CD1c-positive myeloid dendritic cell (primary cell): ENCODE measurements at regions not wholly inside any gene's neighbourhood (a gene's known extent, or its start where the extent isn't known, plus 50 kb on each side); places are given as distances from the start of the nearest gene placed in this dataset.
"Not testable (repeated sequence)": the region's sequence is repeated elsewhere in the genome, so short reads cannot be mapped to it uniquely, and the experiment has no call there.

Experiments used
- DNase-seq: peaks from one replicate; pipeline ENCODE4 v3.0.0-alpha.2; 2016; ENCODE audit errors: extremely low spot score

GRCh38 chr19:30066781-30067759, 125.0 kb downstream of the URI1 start:
- DNase-seq: no peak

DNA sequence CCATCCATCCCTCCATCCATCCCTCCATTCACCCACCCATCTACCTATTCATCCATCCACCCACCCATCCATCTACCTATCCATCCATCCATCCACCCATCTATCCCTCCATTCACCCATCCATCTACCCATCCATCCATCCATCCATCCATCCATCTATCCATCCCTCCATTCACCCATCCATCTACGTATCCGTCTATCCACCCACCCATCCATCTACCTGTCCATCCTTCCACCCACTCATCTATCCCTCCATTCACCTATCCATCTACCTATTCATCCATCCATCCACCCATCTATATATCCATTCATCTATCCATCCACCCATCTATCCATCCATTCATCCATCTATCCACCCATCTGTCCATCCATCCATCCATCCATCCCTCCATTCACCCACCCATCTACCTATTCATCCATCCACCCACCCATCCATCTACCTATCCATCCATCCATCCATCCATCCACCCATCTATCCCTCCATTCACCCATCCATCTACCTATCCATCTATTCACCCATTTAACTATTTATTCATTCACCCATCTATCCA, 126.0 kb downstream of the URI1 start:
- DNase-seq: not testable (repeated sequence)

- DNase-seq: no peak
Observed at GRCh38 chr19:30068528-30069395, 126.7 kb downstream of the URI1 start.

DNA sequence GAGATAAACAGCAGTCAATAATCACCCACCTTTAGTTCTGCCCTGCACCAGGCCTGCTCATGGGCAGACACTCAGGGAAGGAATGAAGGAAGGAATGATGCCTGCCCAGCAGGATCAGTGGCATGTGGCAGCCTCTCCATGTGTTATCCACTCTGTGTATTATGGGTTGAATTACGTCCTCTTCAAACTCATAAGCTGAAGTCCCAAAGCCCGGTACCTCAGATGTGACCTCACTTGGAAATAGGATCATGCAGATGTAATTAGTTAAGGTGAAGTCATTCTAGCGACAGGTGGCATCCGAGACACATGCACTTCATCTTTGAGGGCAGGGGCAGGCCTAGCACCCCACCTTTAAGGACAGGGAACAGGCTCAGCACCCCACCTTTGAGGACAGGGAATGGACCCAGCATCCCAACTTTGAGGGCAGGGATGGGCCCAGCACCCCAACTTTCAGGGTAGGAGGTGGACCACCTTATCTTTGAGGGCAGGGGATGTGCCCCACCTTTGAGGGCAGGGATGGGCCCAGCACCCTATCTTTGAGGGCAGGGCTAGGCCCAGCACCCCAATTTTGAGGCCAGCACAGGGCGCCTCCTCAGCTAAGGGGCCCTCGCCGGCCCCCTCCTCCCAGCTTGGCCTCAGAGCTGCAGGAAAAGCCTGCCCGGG, 127.6 kb downstream of the URI1 start:
- no peak for DNase-seq

DNA sequence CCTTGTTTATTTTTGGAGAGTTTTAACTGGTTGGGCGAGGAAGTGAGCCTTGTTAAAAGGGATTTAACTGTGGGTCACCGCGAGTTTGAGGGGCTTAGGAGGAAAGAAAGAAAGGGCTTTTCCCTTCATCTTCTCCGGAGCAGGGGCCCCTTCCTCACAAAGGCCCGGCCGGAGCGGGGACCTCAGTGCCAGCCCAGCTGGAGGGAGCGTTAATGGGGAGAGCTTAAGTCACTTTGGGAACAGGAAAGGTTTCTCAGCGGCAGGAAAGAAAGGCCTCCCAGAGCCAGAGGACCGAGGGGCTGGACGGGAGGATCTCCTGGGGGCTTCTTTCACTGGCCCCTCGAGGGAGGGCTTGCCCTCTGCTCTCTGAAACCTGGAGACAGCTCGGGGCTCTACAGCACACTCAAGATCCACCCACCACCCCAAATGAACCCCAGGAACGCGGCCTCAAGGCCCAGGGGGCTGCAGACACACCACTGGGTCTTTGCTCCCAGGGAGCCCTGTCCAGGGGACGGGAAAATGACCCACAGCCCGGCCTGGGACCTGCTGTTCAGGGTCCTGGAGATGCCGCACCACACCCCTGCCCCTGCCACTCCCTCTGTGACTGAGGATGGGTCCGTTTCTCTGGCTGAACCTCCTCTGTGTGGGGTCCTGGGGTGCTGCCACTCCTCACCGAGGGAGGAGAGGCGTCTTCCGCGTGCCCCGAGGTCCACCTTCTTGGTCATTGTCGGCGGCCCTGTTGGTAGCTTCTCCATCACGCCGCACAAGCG, 128.3 kb downstream of the URI1 start:
- no peak for DNase-seq

DNA sequence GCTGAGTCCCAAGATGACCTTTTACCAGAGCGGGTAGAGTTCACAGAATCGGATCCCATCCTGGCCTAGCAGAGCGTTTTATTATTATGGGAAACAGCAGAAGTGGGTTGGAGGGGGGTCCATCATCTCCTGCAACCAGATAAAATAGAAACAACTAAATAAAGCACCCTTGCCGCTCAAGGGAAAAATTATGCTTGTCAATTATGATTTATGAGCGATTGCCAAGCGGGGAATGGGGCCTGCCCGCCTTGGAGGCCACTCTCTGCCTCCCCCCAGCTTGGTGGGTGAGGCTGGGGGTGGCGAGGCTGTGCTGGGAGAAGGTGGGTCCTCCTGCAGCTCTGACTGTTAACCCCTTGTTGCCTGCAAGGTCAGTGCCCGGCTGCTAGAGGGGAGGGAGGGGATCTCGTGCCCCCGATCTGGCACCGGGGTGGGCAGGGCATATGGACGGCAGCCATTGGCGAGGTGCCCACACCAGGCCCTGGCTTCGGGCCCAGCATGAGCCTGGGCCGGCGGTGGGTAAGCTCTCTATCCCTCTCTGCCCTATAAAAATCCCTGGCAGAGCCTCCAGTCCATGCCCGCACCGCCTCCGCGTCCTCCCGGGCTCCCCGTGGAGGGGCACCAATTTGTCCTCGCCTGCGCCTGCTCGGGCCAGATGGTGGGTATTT, 129.1 kb downstream of the URI1 start:
- no peak for DNase-seq

- DNase-seq: no peak
Observed at GRCh38 chr19:30071871-30072270, 129.8 kb downstream of the URI1 start.

- no peak for DNase-seq
Observed at GRCh38 chr19:30073152-30074000, 131.3 kb downstream of the URI1 start.

DNA sequence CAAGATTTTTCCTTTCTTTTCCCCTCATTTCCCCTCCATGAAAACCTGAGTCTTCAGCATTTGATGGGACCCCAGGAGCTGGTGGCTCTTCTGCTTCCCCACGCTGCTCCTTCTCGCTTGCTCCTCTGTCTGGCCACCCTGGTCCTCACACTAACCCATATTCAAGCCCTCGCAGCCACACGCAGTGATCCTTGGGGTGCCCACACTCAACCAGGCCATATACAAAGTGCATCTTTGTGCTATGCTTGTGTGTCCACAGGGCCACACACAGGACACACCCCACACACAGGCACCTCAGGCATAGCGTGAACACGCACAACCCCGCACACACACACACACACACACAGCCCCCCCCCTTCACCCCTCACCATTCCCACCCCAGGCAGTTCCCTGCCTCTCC, 132.1 kb downstream of the URI1 start:
- no peak for DNase-seq

DNA sequence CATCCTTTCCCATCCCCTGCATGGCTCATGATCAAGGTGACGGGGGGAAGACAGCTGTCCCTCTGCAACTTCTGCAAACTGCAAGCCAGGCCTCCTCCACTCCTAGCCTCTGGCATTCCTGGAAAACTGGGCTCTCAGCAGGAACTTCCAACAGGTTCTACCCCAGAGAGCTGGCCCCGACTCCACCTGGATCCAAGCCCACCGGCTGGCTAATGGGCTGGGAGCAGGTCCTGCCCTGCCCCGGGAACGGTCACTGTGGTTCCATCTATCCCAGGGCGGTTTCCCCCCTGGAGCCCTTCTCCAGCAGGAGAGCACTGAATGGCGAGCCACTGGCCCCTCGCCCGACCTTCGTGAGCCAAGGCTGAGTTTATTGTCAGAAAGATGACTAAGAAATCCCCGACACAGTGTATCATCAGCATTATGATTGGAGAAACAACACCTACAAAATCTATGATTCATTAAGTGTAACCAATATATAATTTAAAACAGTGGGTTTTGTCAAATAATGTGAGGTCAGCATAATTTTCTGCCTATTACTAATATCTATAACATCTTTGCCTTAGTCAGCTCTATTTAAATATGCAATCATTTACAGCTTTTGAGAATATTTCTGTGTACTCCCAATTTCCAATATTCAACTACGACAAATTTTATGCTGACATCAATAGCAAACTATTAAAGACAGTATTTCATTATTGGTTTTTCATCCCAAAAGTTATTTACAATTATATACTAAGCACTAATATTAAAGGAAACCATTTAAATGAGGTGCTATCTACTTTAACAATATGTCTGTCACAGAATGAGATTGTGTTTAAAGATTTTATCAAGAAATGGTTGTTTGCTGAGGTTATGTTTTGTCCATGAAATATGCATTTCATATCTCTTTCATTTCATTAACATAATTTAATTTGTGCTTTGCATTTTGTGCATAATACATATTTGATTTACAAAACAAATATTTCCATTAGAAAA, 133.0 kb downstream of the URI1 start:
- no peak for DNase-seq

DNA sequence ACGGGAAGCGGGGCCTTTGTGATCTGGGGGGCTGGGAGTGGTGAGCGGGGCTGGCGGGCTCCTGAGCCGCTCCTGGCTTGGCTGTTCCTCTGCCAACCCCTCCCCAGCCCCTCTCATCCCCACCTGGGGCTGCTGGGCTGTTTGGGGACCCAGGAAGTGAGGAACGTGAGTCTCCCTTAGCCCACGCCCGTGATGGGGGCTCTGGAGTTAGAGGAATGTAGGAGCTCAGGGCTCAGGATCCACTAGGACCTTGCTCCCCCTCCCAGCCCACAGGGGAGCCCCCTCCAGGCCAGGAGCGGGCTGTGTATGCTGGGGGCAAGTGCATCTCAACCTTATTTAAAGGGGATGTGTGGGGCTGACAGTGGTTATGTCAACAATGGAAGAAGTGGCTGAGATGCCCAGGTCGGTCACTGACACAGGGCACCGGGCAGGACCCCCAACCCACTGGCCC, 134.1 kb downstream of the URI1 start:
- no peak for DNase-seq

- no peak for DNase-seq
Observed at GRCh38 chr19:30076751-30077670, 135.0 kb downstream of the URI1 start.

GRCh38 chr19:30077851-30078355, 135.9 kb downstream of the URI1 start:
- DNase-seq: no peak

GRCh38 chr19:30078381-30078910, 136.4 kb downstream of the URI1 start:
- DNase-seq: no peak

DNA sequence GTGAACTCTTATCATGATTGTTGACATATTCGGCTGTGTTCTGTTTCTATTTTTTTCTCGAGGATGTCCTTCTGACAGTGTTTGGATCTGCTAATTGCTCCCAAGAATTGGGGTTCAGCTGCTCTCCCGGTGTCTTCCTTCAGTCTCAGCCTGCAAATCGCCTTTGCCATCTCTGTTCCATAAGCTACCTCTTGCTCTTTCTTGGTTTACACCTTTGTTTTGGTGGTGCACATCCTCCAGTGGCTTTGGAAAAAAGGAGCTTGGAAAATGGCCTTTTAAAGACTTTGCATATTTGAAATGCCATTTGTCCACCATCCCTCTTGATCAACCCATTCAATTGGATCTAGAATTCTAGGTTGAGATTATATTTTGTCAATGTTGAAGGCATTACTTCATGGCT, 137.2 kb downstream of the URI1 start:
- no peak for DNase-seq

DNA sequence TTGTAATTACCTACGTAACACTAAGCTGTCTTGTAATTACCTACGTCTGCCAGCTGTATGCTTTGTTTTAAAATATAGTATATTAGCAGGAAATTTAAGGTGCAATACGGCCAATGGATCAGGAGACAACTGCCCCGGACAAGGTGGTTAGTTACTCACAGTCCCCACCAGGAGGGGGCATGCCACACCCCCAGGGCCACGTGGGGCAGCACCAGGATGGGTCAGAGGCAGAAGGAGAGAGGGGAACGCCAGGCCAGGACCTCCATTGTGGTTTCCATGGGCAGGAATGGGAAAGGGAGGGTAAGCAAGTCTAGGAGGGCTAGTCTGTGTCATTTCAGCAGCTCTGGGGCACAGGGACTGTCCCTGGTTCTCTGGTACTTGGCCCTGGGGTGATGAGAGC, 140.1 kb downstream of the URI1 start:
- no peak for DNase-seq

DNA sequence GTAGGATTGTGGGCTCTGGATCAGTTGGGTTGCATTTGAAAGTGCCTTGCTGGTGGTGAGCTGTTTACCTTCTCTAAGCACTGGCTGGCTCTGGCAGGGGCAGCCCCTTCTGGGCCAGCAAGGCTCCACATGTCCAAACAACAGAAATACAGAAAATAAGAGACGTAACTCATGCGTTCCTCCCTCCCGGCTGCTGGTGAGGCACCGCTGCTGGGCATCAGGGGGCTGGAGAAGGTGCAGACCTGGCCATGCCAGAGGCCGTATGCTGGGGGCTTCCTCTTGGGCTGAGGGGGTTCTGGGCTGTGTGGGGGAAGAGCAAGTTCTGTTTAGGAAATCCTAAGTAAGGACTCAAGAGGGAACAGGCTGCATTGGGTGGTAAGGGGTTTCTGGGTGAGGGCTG, 140.6 kb downstream of the URI1 start:
- no peak for DNase-seq
